ENCODE measurements at regions not wholly inside any gene's neighbourhood (a gene's known extent, or its start where the extent isn't known, plus 50 kb on each side); places are given as distances from the start of the nearest gene placed in this dataset.
"Not testable (repeated sequence)": the region's sequence is repeated elsewhere in the genome, so short reads cannot be mapped to it uniquely, and the experiment has no call there.

GRCh38 chr14:48561438-48561837, 886.0 kb upstream of the MDGA2 start:
- not testable (repeated sequence) for TF ChIP-seq CTCF (IDR thresholded peaks at IDR 0.05 in 2 of 3, conservative IDR thresholded peaks at IDR 0.05 in 1 of 3; ENCODE audit: borderline replicate concordance in 1 of 3, insufficient read depth in 1 of 3, low read depth in 2 of 3, low read length in 2 of 3); EZH2phosphoT487 (IDR thresholded peaks at IDR 0.05; ENCODE audit: borderline replicate concordance); POLR2A (IDR thresholded peaks at IDR 0.05; ENCODE audit: borderline replicate concordance, extremely low read depth, insufficient read depth, insufficient read length); REST (IDR thresholded peaks at IDR 0.05; ENCODE audit: low read depth); ZFX (IDR thresholded peaks at IDR 0.05)
